HG02642 (cell line): ENCODE measurements at regions not wholly inside any gene's neighbourhood (a gene's known extent, or its start where the extent isn't known, plus 50 kb on each side); places are given as distances from the start of the nearest gene placed in this dataset.

Experiments used
- ATAC-seq: cut with Tn5 transposase; IDR thresholded peaks from one replicate; pipeline ENCODE4 v1.9.1; 2021; ENCODE audit warnings: mild to moderate bottlenecking; ENCODE audit not compliant: unreplicated experiment, poor library complexity

GRCh38 chr15:45919806-45920205, 285.0 kb downstream of the SQOR start:
- ATAC-seq = no peak

GRCh38 chr15:45921376-45921775, 286.5 kb downstream of the SQOR start:
- no peak for ATAC-seq

- ATAC-seq = no peak
These were observed 287.1 kb downstream of the SQOR start for GRCh38 chr15:45921978-45922377.

GRCh38 chr15:45941367-45941766, 306.5 kb downstream of the SQOR start:
- no peak for ATAC-seq

GRCh38 chr15:45943240-45943639, 308.4 kb downstream of the SQOR start:
- peak; percentile 73 for ATAC-seq

GRCh38 chr15:45946111-45946510, 311.3 kb downstream of the SQOR start:
- no peak for ATAC-seq

- ATAC-seq = no peak
These were observed 313.4 kb downstream of the SQOR start for GRCh38 chr15:45948181-45948621.

- no peak for ATAC-seq
These were observed 324.1 kb downstream of the SQOR start for GRCh38 chr15:45958924-45959323.

- no peak for ATAC-seq
These were observed 327.9 kb downstream of the SQOR start for GRCh38 chr15:45962733-45963132.

GRCh38 chr15:45970542-45970941, 335.7 kb downstream of the SQOR start:
- no peak for ATAC-seq

- no peak for ATAC-seq
These were observed 345.5 kb downstream of the SQOR start for GRCh38 chr15:45980366-45980765.

- ATAC-seq = no peak
These were observed 346.8 kb downstream of the SQOR start for GRCh38 chr15:45981625-45982024.

- ATAC-seq = no peak
These were observed 357.0 kb downstream of the SQOR start for GRCh38 chr15:45991863-45992262.

- no peak for ATAC-seq
These were observed 358.2 kb downstream of the SQOR start for GRCh38 chr15:45993072-45993471.

GRCh38 chr15:45993508-45993907, 358.7 kb downstream of the SQOR start:
- ATAC-seq = no peak

GRCh38 chr15:45995800-45996199, 361.0 kb downstream of the SQOR start:
- ATAC-seq = no peak

GRCh38 chr15:46014532-46014931, 379.7 kb downstream of the SQOR start:
- ATAC-seq = no peak

GRCh38 chr15:46034755-46035154, 399.9 kb downstream of the SQOR start:
- ATAC-seq = no peak

- no peak for ATAC-seq
These were observed 404.9 kb downstream of the SQOR start for GRCh38 chr15:46039703-46040102.

GRCh38 chr15:46041905-46042304, 407.1 kb downstream of the SQOR start:
- ATAC-seq = no peak

- no peak for ATAC-seq
These were observed 425.2 kb downstream of the SQOR start for GRCh38 chr15:46059921-46060594.

GRCh38 chr15:46061002-46061401, 426.2 kb downstream of the SQOR start:
- ATAC-seq = no peak

- no peak for ATAC-seq
These were observed 442.4 kb downstream of the SQOR start for GRCh38 chr15:46077220-46077619.
